ENCODE measurements at regions not wholly inside any gene's neighbourhood (a gene's known extent, or its start where the extent isn't known, plus 50 kb on each side); places are given as distances from the start of the nearest gene placed in this dataset.
"Not testable (repeated sequence)": the region's sequence is repeated elsewhere in the genome, so short reads cannot be mapped to it uniquely, and the experiment has no call there.

DNA sequence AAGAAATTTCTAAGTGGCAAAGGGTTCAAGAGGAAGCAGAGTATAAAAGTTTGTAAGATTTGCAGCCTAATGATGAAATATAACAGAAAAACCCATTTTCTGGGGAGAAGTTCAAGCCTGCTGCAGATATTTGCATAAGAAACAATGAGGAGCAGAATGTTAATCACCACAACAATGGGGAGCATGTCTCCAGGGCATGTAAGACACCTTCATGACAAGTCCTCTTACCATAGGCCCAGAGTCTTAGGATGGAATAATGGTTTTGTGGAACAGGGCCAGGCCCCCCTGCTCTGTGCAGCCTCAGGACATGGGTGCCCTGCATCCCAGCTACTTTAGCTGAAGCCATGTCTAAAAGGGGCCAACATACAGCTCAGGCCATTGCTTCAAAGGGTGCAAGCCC is 809.0 kb upstream of the SLITRK5 start:
- no peak for DNase-seq

DNA sequence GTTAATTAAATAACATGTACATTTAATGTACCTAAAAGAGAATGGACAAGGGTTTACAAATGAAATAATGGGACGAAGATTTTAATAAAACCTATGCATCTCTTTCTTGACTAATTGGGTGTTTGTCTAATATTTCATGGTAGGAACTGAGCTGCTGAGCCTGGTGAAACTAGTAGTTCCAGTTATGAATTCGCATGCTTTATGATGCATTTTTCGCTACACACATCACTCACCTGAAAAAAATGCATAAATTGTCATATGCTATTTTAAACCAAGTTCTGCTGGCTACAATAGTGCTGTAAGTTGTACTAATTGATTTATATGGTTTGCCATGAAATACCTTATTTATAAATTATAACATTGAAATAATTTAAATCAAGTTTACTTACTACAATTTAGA is 806.8 kb upstream of the SLITRK5 start:
- DNase-seq = no peak

DNA sequence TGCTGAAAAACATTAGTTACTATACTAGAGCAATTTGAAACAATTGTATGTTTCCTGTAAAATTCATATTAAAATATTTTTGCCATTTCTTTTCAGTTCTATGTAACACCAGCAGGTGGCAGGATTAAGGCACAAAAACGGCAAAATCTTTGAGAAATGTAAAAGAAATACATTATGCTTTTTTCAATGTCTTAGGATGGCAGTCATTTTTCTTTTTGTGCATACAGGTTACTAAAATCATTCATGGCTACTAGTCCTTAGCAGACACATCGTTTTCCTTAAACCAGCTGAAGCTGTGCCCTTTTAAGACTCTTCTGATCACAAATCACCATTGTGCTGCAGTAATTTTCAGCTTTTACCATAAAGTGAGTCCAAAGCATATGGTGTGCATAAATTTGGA is 800.7 kb upstream of the SLITRK5 start:
- peak; percentile 18 for DNase-seq

DNA sequence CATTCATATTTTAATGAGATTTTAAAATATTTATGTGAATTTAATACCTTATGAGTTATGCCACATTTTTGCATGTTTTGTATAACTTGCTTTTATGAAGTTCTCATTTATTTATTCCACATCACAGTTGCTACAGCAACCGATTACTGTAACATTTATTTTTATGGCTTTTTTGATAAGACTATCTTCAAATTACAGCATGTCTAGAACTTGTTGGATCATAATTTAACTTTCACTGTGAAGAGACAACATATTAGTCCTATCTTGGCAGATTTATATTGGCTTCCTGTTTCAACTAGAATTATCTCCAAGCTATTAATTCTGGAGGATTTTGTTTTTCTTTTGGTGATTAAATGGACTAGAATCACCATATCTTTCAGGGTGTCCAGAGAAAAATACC is 793.7 kb upstream of the SLITRK5 start:
- DNase-seq = no peak

DNA sequence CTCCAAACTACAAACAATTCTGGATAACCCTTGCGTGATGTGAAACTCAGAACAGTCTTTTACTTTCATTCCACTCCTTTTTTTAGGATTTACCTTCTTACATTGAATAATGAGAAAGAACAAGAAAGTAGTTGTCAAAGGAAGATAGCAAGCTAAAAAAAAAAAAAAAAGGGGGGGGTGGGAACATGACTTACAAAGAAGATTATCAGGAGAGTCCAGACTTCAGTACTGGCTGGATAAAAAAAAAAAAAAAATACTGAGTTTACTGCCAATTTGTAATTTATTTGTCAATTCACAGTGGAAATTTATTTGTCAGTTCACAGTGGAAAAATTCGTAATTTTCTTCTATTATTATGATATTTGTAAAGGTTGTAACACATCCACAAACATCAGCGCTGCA is 792.4 kb upstream of the SLITRK5 start:
- no peak for DNase-seq

DNA sequence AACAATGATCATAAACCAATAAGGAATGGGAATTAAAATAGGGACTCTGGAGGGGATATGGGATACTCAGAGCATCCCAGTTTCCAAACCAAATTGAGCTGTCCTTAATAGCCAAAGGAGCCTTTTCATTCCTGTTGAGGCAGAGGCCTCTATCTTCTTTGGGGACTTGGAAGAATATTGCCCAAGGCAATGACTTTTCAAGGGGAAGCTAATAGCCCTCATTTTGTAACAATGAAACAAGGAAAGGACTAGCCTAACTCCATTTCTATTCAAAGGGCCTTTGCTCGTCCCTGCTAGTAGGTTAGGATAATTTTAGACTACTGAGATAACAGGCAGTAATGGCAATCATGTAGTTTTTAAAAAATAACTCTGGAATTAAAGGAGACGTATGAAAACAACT is 789.8 kb upstream of the SLITRK5 start:
- no peak for DNase-seq

DNA sequence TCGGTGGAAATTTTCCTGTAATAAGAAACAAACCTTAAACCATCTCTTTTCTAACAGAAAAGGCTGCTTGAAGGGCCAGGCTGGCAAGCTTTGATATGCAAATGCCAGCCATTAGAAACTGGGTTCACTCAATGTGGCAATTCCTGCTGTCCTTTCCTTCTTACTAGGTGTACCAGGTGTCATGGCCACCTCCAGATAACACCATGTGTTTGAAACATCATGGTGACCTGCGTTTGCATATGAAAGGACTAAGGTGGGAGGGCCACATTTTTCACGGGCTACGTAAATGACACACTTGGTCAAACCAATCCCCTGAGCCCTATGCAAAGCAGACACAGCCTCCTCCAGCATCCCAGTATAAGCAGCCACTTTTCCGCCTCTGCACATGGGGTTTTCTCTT is 789.1 kb upstream of the SLITRK5 start:
- no peak for DNase-seq

DNA sequence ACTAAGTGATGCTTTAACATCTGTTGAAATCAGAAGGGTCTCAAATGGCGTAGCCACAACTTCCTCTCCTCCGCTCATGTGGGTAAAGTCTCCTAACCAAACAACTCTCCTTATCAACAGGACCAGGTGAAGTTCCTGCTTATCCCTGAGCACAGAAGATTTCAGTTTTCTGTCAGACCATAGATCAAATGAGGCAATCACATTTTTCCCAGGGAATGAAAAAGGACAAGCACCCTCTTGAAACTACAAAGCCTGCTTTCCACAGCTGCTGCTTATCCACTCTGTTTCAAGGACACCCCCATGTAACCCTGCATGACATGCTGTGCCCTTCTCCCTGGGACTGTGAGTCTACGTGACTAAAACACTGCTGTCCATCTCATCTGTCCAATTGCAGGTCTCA is 788.3 kb upstream of the SLITRK5 start:
- DNase-seq = no peak

DNA sequence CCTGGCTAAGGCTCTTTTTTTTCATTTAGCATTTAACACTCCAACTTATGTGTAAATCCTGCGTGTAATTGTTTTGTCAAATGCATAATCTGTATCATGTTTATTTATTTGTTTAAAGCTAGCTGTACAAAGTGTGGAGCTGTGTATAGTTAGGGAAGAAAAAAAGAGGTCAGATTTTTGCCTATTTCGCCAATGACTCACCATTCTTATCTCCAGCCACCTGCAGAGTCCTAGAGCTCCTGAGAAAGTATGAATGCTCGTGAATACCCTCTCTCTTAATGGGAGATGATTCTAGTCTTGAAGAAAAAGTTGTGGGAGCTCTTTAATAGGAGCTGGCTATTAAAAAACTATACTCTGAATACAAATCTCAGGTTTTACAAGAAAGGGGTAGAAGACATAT is 778.8 kb upstream of the SLITRK5 start:
- no peak for DNase-seq

DNA sequence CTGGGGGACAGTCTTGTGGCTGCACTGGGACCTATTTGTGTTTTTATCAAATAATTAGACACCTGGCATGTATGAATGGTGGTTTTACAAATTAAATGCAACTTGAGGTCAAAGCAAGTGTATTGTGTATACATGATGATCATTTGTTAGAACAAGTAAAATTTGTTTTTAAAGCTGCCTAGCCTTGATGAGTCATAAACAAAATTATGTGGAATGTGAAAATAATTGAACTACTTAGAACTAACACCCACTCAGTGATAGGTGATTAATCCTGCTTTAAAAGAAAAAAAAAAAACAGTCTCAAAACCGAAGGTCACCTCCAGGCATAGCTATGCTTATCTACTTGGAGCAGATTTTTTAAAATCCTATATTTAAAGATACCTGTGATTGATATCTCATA is 770.3 kb upstream of the SLITRK5 start:
- DNase-seq = no peak

DNA sequence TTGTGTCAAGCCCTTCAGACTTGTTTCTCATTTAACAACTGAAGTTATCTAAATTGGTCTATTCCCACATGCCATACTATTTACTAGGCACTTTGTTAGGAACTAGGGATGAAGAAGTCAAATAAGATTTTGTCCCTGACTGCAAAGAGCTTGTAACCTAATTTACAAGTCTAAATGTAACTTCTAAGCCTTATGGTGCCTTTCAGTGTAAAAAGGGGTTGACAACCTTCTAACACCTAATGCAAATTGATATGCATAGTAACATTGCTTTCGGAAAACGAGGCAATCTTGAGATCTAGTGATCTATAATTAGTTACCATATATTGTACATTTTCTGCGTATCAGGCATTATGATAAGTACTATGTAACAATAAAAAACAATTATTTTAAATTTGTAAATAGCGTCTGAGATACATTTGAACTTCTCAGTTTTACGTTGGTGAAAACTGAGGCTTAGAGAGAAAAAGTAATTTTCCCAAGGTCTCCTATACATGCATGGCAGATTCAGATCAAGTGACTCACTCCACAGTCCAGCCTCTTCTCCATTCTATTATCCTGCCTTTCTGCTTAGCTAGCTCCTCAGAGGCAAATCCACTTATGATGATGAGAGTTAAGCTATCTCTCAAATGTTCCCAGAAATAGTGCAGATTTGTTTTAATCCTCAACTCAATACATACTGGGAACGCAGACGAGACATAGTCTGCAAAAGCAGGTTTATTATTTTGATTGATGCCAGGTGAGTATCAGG is 764.9 kb upstream of the SLITRK5 start:
- DNase-seq = peak; percentile 1

DNA sequence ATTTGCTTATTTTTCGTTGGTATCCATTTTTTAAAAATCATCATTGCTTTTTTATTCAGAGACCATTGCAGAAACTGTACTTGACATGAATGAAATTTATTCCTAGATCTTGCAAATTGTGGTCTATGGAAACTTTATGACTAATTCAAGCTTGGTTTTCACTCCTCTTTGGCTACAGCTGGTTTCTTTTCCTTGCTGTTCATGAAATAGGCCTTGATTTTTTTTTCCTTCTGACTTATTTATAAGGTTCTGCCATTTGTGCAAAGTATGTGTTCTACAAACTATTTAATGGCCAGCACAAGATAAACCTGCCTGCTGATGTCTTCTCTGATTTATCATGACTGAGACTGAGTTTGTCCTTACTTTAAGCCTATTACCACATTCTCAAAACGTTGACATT is 764.0 kb upstream of the SLITRK5 start:
- no peak for DNase-seq

DNA sequence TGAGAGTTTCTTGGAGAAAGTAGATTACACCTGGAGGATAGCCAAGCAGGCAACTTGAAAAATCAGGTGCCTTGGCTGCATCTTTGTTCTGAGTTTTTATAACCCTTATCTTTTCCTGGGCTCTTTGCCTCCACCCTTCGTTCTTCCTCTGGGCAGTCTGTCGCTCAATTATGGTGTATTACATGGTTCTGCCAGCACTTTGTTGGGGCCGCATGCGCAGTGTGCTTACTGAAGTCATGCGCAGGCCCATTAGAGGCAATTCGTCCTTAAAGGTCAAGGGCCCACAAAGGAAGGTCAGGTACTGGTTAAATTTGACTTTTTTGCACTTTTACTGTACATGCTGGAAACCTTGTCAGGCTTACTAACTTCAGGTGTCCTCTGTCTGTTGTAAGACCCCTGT is 761.9 kb upstream of the SLITRK5 start:
- no peak for DNase-seq

DNA sequence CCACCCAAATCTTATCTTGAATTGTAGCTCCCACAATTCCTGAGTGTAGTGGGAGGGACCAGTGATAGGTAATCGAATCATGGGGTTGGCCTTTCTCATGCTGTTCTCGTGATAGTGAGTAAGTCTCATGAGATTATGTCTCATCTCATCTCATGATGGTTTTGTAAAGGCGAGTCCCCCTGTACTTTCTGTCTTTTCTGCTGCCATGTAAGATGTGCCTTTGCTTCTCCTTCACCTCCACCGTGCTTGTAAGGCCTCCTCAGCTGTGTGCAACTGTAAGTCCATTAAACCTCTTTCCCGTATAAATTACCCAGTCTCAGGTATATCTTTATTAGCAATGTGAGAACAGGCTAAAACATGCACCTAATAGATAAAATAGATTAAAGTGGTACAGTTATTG is 756.4 kb upstream of the SLITRK5 start:
- no peak for DNase-seq

DNA sequence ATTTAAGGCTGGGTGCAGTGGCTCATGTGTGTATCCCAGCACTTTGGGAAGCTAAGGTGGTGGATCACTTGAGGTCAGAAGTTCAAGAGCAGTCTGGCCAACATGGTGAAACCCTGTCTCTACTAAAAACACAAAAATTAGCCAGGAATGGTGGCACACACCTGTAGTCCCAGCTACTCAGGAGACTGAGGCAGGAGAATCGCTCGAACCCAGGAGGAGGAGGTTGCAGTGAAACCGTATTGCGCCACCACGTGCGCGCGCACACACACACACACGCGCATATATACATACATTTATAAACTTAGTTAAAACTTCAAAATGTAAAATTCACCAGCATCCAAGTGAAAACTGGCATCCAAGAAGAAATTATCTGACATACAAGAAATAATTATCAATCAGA is 753.7 kb upstream of the SLITRK5 start:
- not testable (repeated sequence) for DNase-seq

DNA sequence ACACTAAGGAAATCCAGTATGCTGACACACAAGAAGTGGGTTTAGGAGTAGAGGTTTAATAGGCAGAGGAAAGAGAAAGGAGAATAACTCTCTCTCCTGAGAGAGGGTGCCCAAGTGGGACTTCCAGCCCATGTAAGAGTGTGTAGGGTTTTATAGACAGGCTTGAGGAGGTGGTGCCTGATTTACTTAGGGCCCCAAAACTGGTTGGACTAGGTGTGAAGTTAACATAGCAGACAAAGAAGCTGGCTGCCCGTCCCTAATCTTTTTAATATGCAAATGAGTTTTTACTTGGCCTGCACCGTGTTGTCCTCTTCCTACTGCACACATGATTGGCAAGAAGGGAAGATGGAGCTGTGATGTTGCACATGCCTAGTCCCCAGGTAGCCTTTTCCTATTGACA is 752.5 kb upstream of the SLITRK5 start:
- no peak for DNase-seq

DNA sequence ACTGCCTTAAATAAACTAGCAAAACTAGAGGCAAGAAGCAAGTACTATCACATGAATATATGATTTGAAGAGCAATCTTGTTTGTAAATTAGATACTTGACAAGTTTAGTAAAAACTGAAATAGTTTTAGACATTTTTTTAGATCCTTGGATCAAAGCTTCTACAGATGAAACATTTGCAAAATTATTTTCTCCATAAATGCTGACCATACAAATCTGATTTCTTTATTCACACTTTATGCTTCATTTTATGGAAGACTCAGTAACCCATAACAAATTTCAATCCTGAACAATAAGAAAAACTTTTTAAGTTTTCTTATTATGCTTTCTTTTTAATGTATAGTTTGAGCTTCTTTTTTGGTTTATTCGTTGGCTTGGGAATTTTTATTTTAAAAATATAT is 750.2 kb upstream of the SLITRK5 start:
- no peak for DNase-seq

DNA sequence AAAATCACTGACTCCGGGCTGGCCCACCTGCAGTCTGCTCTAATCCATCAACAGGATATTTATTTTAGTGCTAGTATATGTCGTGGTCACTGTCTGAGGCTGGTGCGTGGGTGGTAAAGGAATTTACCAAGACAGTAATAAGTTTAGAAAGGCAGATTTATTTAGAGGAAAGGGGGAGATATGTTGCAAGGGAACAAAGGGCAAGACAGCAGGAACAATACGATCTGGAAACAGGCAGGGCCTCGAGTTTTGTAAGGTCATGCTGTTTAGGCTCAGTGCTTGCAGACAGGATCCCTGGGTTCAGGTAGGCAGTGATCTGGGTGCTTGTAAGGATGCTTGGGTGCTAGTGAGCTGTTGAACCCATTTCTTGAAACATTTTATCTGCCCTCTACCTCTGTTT is 748.2 kb upstream of the SLITRK5 start:
- DNase-seq = no peak

DNA sequence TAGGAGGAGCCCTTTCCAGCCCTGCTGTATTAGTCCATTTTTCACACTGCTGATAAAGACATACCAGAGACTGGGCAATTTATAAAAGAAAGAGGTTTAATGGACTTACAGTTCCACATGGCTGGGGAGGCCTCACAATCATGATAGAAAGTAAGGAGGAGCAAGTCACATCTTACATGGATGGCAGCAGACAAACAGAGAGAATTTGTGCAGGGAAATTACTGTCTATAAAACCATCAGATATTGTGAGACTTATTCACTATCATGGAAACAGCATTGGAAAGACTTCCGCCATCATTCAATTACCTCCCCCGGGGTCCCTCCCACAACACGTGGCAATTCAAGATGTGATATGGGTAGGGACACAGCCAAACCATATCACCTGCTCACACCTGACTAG is 744.3 kb upstream of the SLITRK5 start:
- DNase-seq = not testable (repeated sequence)

DNA sequence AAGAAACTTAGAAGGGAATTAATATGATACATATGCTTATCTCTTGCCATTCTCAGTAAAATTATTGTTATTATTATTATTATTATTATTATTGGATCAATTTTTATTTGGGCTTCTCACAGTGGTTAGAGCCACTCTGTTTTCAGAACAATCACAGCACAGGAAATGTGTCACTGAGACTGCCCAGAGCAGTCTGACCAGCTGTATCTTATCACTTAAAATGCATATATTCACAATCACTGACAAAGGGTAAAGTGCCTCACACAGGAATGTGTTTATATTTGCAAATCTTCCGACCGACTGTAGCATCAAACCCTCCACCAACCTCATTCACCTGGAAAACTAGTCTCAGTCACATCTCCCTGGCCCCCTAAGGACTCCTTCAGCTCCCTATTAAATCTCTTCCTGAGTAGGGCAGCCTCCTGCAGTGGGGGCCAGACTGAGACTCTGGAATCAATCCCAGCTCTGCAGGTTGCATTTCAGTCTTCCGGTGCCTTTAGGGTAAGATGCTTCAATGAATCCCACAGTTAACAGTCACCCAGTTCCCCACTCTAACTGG is 738.3 kb upstream of the SLITRK5 start:
- DNase-seq = no peak

DNA sequence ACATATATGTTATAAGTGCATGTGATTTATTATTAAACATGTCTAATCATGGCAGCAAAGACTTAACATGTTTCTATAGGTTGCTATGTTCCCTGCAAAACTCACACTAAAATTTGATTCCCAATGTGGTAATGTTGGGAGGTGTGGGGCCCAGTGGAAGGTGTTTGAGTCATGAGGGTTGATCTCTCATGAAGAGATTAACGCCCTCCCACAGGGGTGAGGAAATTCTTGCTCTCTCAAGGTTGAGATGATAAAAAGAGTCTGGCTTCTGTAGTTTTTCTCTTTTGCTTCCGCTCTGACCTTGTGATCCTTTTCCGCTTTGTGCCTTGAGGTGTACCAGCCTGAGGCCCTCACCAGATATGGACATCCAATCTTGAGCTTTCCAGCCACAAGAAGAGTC is 737.5 kb upstream of the SLITRK5 start:
- no peak for DNase-seq

DNA sequence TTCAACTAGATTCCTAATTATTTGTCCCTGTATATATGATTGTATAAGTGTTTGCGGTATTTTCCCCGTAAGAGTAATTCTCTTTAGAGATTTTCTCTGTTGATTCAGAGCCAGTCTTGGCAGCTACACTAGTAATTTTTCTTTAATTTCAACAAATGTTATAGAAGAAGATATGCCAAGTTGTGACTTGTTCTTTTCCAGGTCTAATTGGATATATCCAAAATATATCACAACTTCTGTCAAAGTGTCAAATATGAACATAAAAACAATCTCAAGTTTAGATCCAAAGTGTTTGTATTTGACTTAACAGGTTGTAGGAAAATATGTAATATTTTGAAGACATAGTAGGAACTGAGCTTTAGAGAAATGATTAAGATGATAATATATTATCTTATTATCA is 733.9 kb upstream of the SLITRK5 start:
- no peak for DNase-seq

DNA sequence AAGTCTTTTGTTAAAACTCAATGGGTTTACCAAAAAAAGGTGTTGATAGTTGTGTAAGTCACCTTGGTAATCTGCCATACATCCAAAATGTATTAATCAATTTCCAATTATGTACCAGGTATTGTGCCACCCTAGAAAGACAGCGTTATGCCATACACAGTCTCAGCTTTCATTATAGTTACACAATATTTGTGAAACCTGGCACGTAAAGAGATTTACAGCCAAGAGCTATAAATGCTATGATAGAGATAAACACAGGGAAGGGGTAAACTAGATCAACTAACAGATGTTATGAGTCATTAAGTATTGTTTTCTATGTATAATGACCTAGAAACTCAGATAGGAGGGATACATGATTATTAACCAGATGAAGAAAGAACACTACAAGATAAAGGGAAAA is 725.6 kb upstream of the SLITRK5 start:
- DNase-seq = no peak

DNA sequence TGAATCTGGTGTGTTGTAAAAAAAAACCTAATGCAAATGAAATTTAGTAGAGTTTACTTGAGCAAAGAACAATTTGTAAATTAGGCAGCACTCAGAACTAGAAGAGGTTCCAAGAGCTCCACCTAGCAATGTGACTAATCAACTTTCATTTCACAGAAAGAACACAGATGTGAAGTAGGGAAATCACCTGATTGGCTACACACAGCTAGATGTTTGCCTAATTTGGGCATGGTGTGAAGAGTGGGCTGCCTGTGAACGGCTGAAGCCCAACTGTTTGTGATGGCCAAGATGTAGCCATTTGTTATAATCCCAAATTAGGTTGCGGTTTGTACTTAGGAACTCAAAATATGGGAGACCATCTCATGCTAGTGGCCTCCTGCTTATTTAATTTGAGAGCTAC is 724.4 kb upstream of the SLITRK5 start:
- peak; percentile 1 for DNase-seq

DNA sequence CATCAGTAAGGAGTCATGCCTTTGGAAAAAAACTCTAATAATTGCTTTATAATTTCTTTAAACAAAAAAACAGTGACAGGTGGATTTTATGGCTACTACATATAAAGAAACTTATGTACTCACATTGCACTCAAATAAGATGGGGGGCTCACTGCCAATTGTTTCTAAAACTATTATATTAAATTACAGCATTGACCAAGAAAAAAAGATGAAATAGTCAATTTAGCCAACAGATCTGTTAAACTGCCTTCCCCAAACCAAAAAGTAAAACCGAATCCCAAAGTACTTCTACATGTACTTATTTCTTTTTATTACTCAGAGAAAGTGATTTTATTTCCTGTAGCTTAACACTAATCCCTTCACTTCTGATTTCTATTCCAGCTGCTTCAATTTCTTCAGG is 716.8 kb upstream of the SLITRK5 start:
- DNase-seq = no peak

Data from fibroblast of skin of scalp (primary cell).